ENCODE measurements at regions not wholly inside any gene's neighbourhood (a gene's known extent, or its start where the extent isn't known, plus 50 kb on each side); places are given as distances from the start of the nearest gene placed in this dataset.

DNA sequence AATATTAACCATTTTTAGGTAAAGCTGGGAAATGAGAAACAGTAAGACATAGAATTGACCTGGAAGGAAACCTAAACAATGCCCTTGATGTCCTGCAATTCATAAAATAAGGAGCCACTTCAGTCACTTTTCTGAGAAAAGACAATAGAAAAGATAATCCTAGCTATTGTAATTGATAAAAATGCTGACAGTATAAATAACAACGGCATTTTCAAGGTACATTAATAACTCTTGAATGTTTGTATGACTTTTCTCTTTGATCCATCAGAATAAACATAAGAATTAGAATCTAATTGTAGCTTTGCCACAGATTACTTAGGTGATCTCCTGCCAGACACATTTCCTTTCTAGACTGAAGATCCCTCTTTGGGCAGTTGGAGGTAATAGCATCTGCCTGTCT is 719.5 kb downstream of the SLC4A3 start:
- H3K27ac ChIP-seq = no peak overlapping the region
- no peak for TF ChIP-seq ZFX (IDR thresholded peaks at IDR 0.05; ENCODE audit: borderline replicate concordance)
- TF ChIP-seq, protein P1, sequence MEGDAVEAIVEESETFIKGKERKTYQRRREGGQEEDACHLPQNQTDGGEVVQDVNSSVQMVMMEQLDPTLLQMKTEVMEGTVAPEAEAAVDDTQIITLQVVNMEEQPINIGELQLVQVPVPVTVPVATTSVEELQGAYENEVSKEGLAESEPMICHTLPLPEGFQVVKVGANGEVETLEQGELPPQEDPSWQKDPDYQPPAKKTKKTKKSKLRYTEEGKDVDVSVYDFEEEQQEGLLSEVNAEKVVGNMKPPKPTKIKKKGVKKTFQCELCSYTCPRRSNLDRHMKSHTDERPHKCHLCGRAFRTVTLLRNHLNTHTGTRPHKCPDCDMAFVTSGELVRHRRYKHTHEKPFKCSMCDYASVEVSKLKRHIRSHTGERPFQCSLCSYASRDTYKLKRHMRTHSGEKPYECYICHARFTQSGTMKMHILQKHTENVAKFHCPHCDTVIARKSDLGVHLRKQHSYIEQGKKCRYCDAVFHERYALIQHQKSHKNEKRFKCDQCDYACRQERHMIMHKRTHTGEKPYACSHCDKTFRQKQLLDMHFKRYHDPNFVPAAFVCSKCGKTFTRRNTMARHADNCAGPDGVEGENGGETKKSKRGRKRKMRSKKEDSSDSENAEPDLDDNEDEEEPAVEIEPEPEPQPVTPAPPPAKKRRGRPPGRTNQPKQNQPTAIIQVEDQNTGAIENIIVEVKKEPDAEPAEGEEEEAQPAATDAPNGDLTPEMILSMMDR (IDR thresholded peaks at IDR 0.05) = no peak

DNA sequence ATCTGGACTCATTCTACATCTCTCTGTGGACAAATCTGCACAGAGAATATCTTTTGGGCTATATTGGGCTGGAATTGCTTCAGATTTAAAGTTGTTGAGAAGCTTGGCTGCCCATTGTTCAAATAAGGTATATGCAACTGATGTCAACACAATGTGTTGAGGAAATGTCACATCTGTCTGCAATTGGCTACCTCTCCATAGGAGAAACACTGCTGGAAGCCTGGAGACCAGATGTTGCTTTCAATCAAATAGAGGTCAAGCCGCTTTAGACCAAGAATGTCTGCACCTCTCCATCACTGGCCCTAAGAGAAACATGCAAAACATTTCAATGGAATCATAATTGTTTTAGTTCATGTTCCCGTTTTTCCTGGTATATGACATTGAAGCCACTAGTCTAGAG is 720.2 kb downstream of the SLC4A3 start:
- TF ChIP-seq, protein P1 (IDR thresholded peaks at IDR 0.05) = no peak
- TF ChIP-seq ZFX (IDR thresholded peaks at IDR 0.05; ENCODE audit: borderline replicate concordance) = no peak
- H3K27ac ChIP-seq = no peak overlapping the region

DNA sequence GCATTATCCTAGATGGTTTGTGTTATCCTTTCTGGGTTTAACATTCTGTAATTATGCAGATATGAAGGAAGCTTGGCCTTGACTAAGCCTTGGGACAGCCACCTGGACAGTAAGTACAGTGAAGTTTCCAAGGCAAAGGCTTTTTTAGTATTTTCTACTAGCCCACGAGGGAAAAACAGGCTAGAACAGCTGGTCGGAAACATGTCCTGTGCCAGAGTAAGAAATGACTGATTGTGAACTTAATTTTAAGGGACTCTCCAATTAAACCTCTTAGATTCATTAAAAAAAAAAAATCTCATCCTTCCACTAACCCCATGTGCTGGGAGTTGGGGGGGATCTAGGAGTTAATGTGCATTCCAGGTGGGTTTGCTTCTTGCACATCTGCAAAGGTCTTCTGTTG is 720.8 kb downstream of the SLC4A3 start:
- no peak for TF ChIP-seq ZFX (IDR thresholded peaks at IDR 0.05; ENCODE audit: borderline replicate concordance)
- TF ChIP-seq, protein P1 (IDR thresholded peaks at IDR 0.05) = no peak
- H3K27ac ChIP-seq = no peak overlapping the region

DNA sequence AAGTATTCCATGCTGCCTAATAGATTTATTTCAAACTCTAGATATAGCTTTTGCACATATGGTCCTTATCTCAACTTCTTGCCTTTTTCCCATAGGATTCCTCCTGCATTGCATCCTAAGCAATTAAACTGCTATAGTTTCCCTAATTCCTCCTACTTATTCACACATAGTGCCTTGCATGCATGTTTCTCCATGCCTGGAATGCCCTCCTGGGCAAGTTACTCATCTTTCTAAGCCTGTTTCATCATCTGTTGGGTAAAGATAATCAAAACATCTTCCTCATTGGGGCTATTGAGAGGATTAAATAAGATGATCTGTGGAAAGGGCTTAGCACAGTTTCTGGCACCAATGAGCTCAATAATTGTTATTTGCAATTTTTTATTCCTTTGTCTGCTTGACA is 726.5 kb downstream of the SLC4A3 start:
- TF ChIP-seq, protein P1 (IDR thresholded peaks at IDR 0.05) = no peak
- no peak for TF ChIP-seq ZFX (IDR thresholded peaks at IDR 0.05; ENCODE audit: borderline replicate concordance)

DNA sequence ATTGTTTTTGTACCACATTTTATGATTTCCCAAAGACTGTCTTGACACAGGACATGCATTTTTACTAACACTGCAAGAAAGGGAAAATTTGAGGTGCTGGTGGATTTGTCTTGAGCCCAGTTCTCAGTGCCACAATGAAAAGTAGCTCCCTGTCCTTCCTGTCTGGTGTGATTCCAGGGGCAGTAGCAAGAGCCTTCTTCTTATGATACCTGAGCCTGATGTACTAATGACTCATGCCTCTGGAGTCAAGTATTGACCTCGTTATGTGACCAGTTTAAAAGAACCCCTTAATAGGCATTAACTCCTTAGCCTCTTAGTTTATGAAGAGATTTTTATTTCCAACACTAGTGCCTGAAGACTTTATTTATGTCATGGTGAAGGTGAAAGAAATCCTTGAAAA is 728.6 kb downstream of the SLC4A3 start:
- TF ChIP-seq, protein P1 (IDR thresholded peaks at IDR 0.05) = no peak
- no peak for TF ChIP-seq ZFX (IDR thresholded peaks at IDR 0.05; ENCODE audit: borderline replicate concordance)
- H3K27ac ChIP-seq = no peak overlapping the region

More for the DNA sequence above, 726.5 kb downstream of the SLC4A3 start:
- no peak overlapping the region for H3K27ac ChIP-seq

DNA sequence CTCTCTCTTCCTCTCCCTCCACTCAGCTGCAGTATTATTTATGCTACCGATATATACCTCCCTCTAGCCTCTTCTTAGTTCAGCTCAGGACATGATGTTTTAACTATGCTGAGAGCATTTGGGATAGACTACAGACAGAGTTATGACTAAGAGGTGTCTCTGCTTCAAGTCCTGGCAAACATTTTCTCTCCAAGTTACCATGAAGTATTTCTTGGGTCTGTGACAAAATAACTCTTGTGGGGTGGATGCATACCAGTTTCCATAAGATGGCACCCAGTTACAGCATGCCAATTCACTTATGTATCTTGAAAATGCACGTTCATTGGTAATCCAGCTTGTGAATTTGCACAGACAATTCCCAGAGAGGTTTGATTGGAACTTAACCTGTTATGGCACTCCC is 737.6 kb downstream of the SLC4A3 start:
- TF ChIP-seq, protein P1 (IDR thresholded peaks at IDR 0.05) = no peak
- TF ChIP-seq ZFX (IDR thresholded peaks at IDR 0.05; ENCODE audit: borderline replicate concordance) = no peak
- no peak overlapping the region for H3K27ac ChIP-seq

DNA sequence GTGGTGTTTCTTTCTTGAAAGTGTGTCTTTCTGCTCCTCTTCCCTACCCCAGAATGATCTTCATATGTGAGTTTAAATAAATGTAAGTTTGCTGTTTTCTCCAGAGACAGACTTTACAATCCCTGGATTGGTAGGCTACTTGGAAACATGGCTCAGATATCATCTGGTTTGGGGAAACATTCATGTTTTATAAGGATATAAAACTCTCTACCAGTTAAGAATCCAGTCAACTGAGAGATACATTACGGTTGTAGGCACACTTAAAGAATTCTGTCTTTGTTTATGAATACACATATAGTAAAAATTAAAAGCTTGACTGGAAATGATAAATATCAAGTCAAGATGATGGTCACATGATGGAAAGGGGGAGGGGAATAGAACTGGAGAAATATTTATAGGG is 739.3 kb downstream of the SLC4A3 start:
- TF ChIP-seq, protein P1 (IDR thresholded peaks at IDR 0.05) = no peak
- no peak for TF ChIP-seq ZFX (IDR thresholded peaks at IDR 0.05; ENCODE audit: borderline replicate concordance)
- H3K27ac ChIP-seq = no peak overlapping the region

Measured in 22Rv1 (cell line).